Astrocyte (in vitro differentiated cells and primary cell): ENCODE measurements at regions not wholly inside any gene's neighbourhood (a gene's known extent, or its start where the extent isn't known, plus 50 kb on each side); places are given as distances from the start of the nearest gene placed in this dataset.

Source experiments
- DNase-seq: peaks from one replicate; pipeline ENCODE4 v3.0.0-alpha.2; 2010; ENCODE audit warnings: low read depth
- FAIRE-seq: peaks from 2 replicates; lab custom pipeline; 2011; peaks lifted over from hg19 to GRCh38; lab: Jason Lieb, UNC
- H2AFZ ChIP-seq: 2 replicates; pipeline ENCODE4 v1.6.0; 2012; ENCODE audit warnings: low read depth, low read length, inconsistent platforms
- H3K27ac ChIP-seq: 2 replicates; pipeline ENCODE4 v1.5.1; 2011; ENCODE audit warnings: low read depth, low read length, inconsistent platforms
- H3K27me3 ChIP-seq: 2 replicates; pipeline ENCODE4 v1.6.0; 2011; ENCODE audit warnings: low read length, inconsistent platforms; ENCODE audit not compliant: insufficient read depth
- H3K36me3 ChIP-seq: 2 replicates; pipeline ENCODE4 v1.5.1; 2011; ENCODE audit warnings: low read length, inconsistent platforms; ENCODE audit not compliant: insufficient read depth
- H3K4me1 ChIP-seq: 2 replicates; pipeline ENCODE4 v1.5.1; 2011; ENCODE audit warnings: low read length, inconsistent platforms; ENCODE audit not compliant: insufficient read depth
- H3K4me2 ChIP-seq: 2 replicates; pipeline ENCODE4 v1.6.0; 2012; ENCODE audit warnings: low read length, inconsistent platforms
- H3K4me3 ChIP-seq: 2 replicates; pipeline ENCODE4 v1.5.1; 2011; ENCODE audit warnings: low read depth, mild to moderate bottlenecking, low read length, inconsistent platforms; ENCODE audit not compliant: insufficient read depth
- H3K79me2 ChIP-seq: 2 replicates; pipeline ENCODE4 v1.6.0; 2012; ENCODE audit warnings: mild to moderate bottlenecking, low read length, inconsistent platforms; ENCODE audit not compliant: insufficient read depth
- H3K9ac ChIP-seq: 2 replicates; pipeline ENCODE4 v1.6.0; 2012; ENCODE audit warnings: mild to moderate bottlenecking, low read length, inconsistent platforms
- H3K9me3 ChIP-seq: 2 replicates; pipeline ENCODE4 v1.5.1; 2012; ENCODE audit warnings: low read depth, mild to moderate bottlenecking, low read length, inconsistent platforms; ENCODE audit not compliant: insufficient read depth
- H4K20me1 ChIP-seq: 2 replicates; pipeline ENCODE4 v1.6.0; 2012; ENCODE audit warnings: low read length, inconsistent platforms; ENCODE audit not compliant: insufficient read depth
- H3K27ac Mint-ChIP-seq: one replicate; pipeline ENCODE4 v1.8.0; 2021; ENCODE audit warnings: mild to moderate bottlenecking, mixed read lengths; ENCODE audit not compliant: unreplicated experiment
- H3K27me3 Mint-ChIP-seq: one replicate; pipeline ENCODE4 v1.8.0; 2021; ENCODE audit warnings: low read depth, mixed read lengths; ENCODE audit not compliant: unreplicated experiment
- H3K36me3 Mint-ChIP-seq: one replicate; pipeline ENCODE4 v1.8.0; 2021; ENCODE audit warnings: low read depth, mixed read lengths; ENCODE audit not compliant: unreplicated experiment
- H3K4me1 Mint-ChIP-seq: one replicate; pipeline ENCODE4 v1.8.0; 2021; ENCODE audit warnings: low read depth, mixed read lengths; ENCODE audit not compliant: unreplicated experiment
- H3K4me3 Mint-ChIP-seq: one replicate; pipeline ENCODE4 v1.8.0; 2021; ENCODE audit warnings: mild to moderate bottlenecking, moderate library complexity, mixed read lengths; ENCODE audit not compliant: unreplicated experiment
- H3K9me3 Mint-ChIP-seq: one replicate; pipeline ENCODE4 v1.8.0; 2021; ENCODE audit warnings: mild to moderate bottlenecking, mixed read lengths; ENCODE audit not compliant: unreplicated experiment
- EZH2 ChIP-seq: IDR thresholded peaks from 2 replicates; pipeline ENCODE4 v1.6.1; 2012; ENCODE audit warnings: mild to moderate bottlenecking, low read length, inconsistent platforms; ENCODE audit not compliant: insufficient read depth
- TF ChIP-seq, protein P1 (sequence below): IDR thresholded peaks from 2 replicates; pipeline ENCODE4 v1.5.1; 2011; ENCODE audit warnings: low read depth, mild to moderate bottlenecking, inconsistent platforms, low read length, moderate library complexity; ENCODE audit not compliant: insufficient read depth

DNA sequence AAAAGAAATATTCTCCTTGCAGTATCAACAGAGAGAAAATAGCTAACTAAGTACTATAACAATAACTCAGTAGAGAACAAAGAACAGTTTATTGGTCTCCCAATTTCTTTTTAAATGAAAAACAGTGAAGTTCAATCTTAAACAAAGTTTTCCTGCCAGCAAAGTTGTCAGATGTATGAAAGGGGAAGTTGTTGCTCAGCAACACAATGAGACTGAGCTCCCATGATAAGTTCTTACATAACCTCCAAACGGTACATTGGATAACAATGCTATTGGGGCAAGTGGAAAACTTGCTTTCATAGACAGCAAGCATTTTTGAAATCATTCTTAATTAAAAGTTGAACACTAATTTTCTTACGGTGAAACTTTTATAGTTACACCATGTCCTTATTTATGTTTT lies 94.9 kb downstream of the ALG10B start:
- H3K9me3 ChIP-seq, result no peaks in the 10 kb centered on the region
- Mint-ChIP-seq H3K4me1 (no peaks in the 10 kb centered on the region), H3K4me3 (no peak overlapping the region), H3K27ac (no peak overlapping the region), H3K27me3 (no peaks in the 10 kb centered on the region), H3K9me3 (no peaks in the 10 kb centered on the region), H3K36me3 (no peaks in the 10 kb centered on the region)
- no peaks in the 10 kb centered on the region for H3K27me3 ChIP-seq
- DNase-seq, result no peak
- H3K36me3 ChIP-seq, result no peaks in the 10 kb centered on the region
- FAIRE-seq, result no peak
- no peaks in the 10 kb centered on the region for H4K20me1 ChIP-seq
- no peak overlapping the region for H3K9ac ChIP-seq
- H3K4me2 ChIP-seq, result no peak overlapping the region
- H3K4me3 ChIP-seq, result no peak overlapping the region
- no peak overlapping the region for H2AFZ ChIP-seq
- TF ChIP-seq, protein P1, sequence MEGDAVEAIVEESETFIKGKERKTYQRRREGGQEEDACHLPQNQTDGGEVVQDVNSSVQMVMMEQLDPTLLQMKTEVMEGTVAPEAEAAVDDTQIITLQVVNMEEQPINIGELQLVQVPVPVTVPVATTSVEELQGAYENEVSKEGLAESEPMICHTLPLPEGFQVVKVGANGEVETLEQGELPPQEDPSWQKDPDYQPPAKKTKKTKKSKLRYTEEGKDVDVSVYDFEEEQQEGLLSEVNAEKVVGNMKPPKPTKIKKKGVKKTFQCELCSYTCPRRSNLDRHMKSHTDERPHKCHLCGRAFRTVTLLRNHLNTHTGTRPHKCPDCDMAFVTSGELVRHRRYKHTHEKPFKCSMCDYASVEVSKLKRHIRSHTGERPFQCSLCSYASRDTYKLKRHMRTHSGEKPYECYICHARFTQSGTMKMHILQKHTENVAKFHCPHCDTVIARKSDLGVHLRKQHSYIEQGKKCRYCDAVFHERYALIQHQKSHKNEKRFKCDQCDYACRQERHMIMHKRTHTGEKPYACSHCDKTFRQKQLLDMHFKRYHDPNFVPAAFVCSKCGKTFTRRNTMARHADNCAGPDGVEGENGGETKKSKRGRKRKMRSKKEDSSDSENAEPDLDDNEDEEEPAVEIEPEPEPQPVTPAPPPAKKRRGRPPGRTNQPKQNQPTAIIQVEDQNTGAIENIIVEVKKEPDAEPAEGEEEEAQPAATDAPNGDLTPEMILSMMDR, result no peak
- TF ChIP-seq EZH2, result no peak
- no peaks in the 10 kb centered on the region for H3K4me1 ChIP-seq
- no peaks in the 10 kb centered on the region for H3K79me2 ChIP-seq
- no peak overlapping the region for H3K27ac ChIP-seq

DNA sequence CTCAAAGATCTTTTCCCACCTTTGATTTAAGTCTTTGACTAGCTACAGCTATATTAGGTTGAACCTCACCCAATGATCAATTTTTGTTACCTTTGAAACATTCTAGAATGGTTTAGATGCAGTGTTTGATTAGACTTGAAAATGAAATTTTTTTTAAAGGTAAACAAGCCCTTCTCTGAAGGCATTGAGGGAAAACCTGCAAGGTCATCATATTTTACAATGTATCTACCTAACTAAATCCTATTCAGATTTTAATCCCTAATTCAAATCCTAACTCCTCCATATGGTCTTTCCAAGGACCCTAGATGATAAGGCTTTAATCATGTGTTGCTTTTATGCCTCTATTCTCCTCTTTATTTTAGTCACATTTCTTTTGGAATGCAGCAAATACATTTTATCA lies 95.4 kb downstream of the ALG10B start:
- Histone ChIP-seq H3K4me3 (no peak overlapping the region), H3K79me2 (no peaks in the 10 kb centered on the region), H4K20me1 (no peaks in the 10 kb centered on the region), H3K4me2 (no peak overlapping the region), H3K27ac (no peak overlapping the region), H3K27me3 (no peaks in the 10 kb centered on the region), H3K9me3 (no peaks in the 10 kb centered on the region), H3K4me1 (no peaks in the 10 kb centered on the region), H2AFZ (no peak overlapping the region), H3K36me3 (no peaks in the 10 kb centered on the region), H3K9ac (no peak overlapping the region)
- DNase-seq (no peak), FAIRE-seq (no peak)
- Mint-ChIP-seq H3K9me3 (no peaks in the 10 kb centered on the region), H3K27me3 (no peaks in the 10 kb centered on the region), H3K4me3 (no peak overlapping the region), H3K27ac (no peak overlapping the region), H3K36me3 (no peaks in the 10 kb centered on the region), H3K4me1 (no peaks in the 10 kb centered on the region)
- TF ChIP-seq EZH2, result no peak
- TF ChIP-seq, protein P1, result no peak

DNA sequence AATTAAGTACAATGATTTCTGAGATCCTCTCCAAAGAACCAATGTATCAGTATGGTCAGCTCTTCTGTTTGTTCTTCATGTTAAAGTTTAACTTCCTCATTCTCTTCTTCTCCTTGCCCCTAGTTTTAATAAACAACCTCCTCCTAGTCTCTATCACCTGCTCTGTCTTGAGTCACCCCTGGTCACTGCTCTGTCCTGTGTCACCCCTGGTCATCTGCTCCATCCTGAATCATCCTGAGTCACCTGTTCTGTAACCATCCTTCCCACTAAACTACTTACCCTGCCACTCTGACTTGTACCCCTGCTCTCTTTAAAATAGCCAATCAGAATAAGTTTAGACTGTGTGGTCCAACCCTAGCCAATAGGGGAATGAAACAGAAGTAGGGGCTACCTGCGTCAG lies 100.5 kb downstream of the ALG10B start:
- Histone ChIP-seq H3K36me3 (no peaks in the 10 kb centered on the region), H2AFZ (no peak overlapping the region), H3K9me3 (no peaks in the 10 kb centered on the region), H4K20me1 (no peaks in the 10 kb centered on the region), H3K79me2 (no peaks in the 10 kb centered on the region), H3K9ac (no peak overlapping the region), H3K27ac (no peak overlapping the region), H3K4me2 (no peak overlapping the region), H3K4me1 (no peaks in the 10 kb centered on the region), H3K4me3 (no peak overlapping the region), H3K27me3 (no peaks in the 10 kb centered on the region)
- H3K4me3 Mint-ChIP-seq, result no peak overlapping the region
- FAIRE-seq (no peak), DNase-seq (no peak)
- H3K36me3 Mint-ChIP-seq, result no peaks in the 10 kb centered on the region
- H3K4me1 Mint-ChIP-seq, result no peaks in the 10 kb centered on the region
- no peak overlapping the region for H3K27ac Mint-ChIP-seq
- H3K27me3 Mint-ChIP-seq, result no peaks in the 10 kb centered on the region
- no peaks in the 10 kb centered on the region for H3K9me3 Mint-ChIP-seq
- TF ChIP-seq EZH2, result no peak
- TF ChIP-seq, protein P1, result no peak
